Heart left ventricle (tissue), 16 donors: ENCODE measurements at regions not wholly inside any gene's neighbourhood (a gene's known extent, or its start where the extent isn't known, plus 50 kb on each side); places are given as distances from the start of the nearest gene placed in this dataset.

Experiments
- ATAC-seq, 4 donors: fragments of 200-7000 bp; cut with Tn5 transposase; one replicate each; pipeline ENCODE4 v1.9.1; 2020 to 2022; ENCODE audit warnings: moderate library complexity in 4 of 4, mild to moderate bottlenecking in 3 of 4, moderate number of reproducible peaks in 1 of 4
- DNase-seq, 5 donors: peaks; one replicate each; pipeline ENCODE4 v3.0.0-alpha.2; 2020
- H3K27ac ChIP-seq, 12 donors: fragments of 200-600 bp; sonication (generic) in 4 of 12; one replicate each; pipeline versions ENCODE4 v1.5.0 to v1.8.0; 2016 to 2022; ENCODE audit warnings: mild to moderate bottlenecking in 2 of 12
- H3K27me3 ChIP-seq, 9 donors: fragments of 200-600 bp; sonication (generic) in 2 of 9; one replicate each; pipeline versions ENCODE4 v1.5.1 to v1.8.0; 2016 to 2022; ENCODE audit warnings: mild to moderate bottlenecking in 3 of 9
- H3K36me3 ChIP-seq, 9 donors: fragments of 200-600 bp; sonication (generic) in 2 of 9; one replicate each; pipeline versions ENCODE4 v1.5.0 to v1.8.0; 2018 to 2022; ENCODE audit warnings: mild to moderate bottlenecking in 2 of 9
- H3K4me1 ChIP-seq, 12 donors: fragments of 200-600 bp; sonication (generic) in 4 of 12; one replicate each; pipeline versions ENCODE4 v1.5.0 to v1.8.0; 2016 to 2022; ENCODE audit warnings: mild to moderate bottlenecking in 3 of 12
- H3K4me3 ChIP-seq, 12 donors: fragments of 200-600 bp; sonication (generic) in 4 of 12; one replicate each; pipeline versions ENCODE4 v1.5.0 to v1.8.0; 2017 to 2022; ENCODE audit warnings: mild to moderate bottlenecking in 9 of 12, moderate library complexity in 4 of 12
- H3K9me3 ChIP-seq, 12 donors: fragments of 200-600 bp; sonication (generic) in 4 of 12; one replicate each; pipeline versions ENCODE4 v1.5.0 to v1.8.0; 2016 to 2022; ENCODE audit warnings: mild to moderate bottlenecking in 1 of 12
- CTCF ChIP-seq, 12 donors: fragments of 200-600 bp; sonication (generic) in 4 of 12; IDR thresholded peaks; one replicate each; pipeline versions ENCODE4 v1.5.0 to v1.8.0; 2018 to 2022; ENCODE audit warnings: antibody characterized with exemption in 12 of 12, mild to moderate bottlenecking in 5 of 12
- POLR2A ChIP-seq, 2 donors: fragments of 450-650 bp; IDR thresholded peaks; one replicate each; pipeline ENCODE4 v1.6.1; 2017; ENCODE audit warnings: antibody characterized with exemption in 2 of 2, mild to moderate bottlenecking in 2 of 2, moderate library complexity in 2 of 2
- WGBS, 4 donors: extraction: QIAGEN DNeasy Blood & Tissue Kit in 2 of 4; methylation state at CpG; one replicate each; pipeline versions ENCODE4 v1.1.5 to v1.1.7; 2013 to 2018; 5-methylcytosine and 5-hydroxymethylcytosine counted together
- intact Hi-C, 10 donors: fragments of 100-400 bp; cut with DNase I; formaldehyde crosslinking; loops; one replicate each; pipeline versions ENCODE4 v1.11.1 to v1.14.2; 2022
- donor health status: ischemic (EF 13 %, LVEDD 7.1; RV severe dilation, severe dysfunction).
- donor health status: healthy with polysubstance abuse.
- donor health status: DM: no; HTN: yes; CAD: no.
- donor health status: DM: no; HTN: no; CAD: no.
- donor health status: ischemic (EF 25% LVEDD 6.9; RV normal size, moderate dysfunction).
- donor health status: ischemic (EF 25% LVEDD 5.7; RV mildly dilated, moderate dysfunction).
- donor health status: healthy.
- donor health status: DM: yes; HTN: yes; CAD: no.
- donor health status: ischemic (EF 35%, LVEDD 5.7; RV mildly dilated, moderate dysfunction).
- donor health status: nonischemic (EF 11% LVEDD 7.7; RV severe dilation, severe dysfunction).
- donor health status: DM: yes; HTN: yes; CAD: no.
- donor health status: PGD.
- donor health status: ischemic (EF 29% LVEDD 5.4; RV normal size, mild dysfunction).
- donor health status: nonischemic (EF 23%, LVEDD 6.1; RV moderate dilation, normal function).

DNA sequence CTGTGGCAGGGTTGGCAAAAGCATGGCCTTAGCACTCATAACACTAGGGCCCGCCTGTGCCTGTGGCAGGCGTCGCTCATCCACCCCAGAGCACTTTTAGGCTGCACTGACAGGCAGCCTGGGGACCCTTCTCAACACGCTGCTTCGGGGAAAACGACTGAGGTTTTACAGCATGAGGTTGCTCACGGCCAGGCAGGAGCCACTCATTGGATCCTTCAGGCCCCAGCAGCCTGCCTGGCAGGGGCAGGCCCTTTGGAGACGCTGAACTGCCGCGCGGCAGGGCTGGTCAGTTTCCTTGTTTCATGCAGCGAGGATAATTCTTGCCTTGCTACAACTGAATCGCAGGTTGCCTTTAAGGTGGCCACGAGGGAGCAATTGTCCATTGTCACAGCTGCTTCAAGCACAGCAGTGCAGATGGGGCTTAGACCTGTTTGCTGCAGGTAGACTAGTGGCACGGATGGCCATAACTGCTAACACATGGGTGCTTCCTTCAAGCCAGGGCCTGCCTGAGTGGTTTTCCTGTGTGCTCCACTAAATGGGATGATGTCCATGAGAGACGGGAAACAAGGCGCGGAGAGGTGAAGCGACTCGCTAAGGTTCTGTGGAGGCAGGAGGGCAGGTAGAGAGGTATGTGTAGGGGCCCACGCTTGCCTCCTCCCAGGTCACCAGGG is 49.9 kb upstream of the HS6ST1 start:
- ATAC-seq = no peak
- intact Hi-C loops = no loop called here
- H3K36me3 ChIP-seq = no peaks in the 10 kb centered on the region
- H3K4me3 ChIP-seq = no peak overlapping the region
- no peaks in the 10 kb centered on the region for H3K27me3 ChIP-seq
- peak in 1 of 5 donors; percentile 23 for DNase-seq
- H3K27ac ChIP-seq = no peak overlapping the region
- no peaks in the 10 kb centered on the region for H3K9me3 ChIP-seq
- peaks cover 0 to 5% (median 0%) of the 10 kb centered on the region in 12 donors for H3K4me1 ChIP-seq
- 94 to 95% (median 94%) methylated on average over 20 to 21 of the region's 21 CpGs for WGBS, 4 donors
- no peak for TF ChIP-seq POLR2A (IDR thresholded peaks at IDR 0.05)
- no peak for TF ChIP-seq CTCF (IDR thresholded peaks at IDR 0.05)

DNA sequence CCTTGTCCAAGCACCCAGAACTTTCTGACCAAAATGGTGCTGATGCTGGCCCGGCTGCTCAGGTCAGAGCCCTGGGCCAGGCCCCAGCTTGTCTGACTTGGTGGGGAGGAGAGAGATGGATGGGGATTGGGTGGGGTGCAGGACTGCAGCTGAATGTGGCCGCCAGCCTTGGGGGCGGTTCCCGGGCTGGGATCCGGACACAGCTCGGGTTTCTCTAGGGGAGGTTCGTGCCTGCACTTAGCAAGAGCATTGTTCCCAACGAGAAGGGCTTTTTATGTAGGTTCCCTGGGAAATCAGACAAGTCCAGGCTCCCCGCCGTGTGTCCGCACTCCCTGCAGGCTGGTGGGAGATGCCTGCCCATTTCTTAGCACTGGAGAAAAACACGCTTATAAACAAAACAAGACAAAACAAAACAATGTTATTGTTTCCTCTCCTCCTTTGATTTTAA is 50.5 kb upstream of the HS6ST1 start:
- WGBS, 4 donors = 61 to 71% (median 68%) methylated on average over 11 to 12 of the region's 12 CpGs
- Histone ChIP-seq H3K4me3 (no peak overlapping the region), H3K27me3 (no peaks in the 10 kb centered on the region), H3K27ac (no peak overlapping the region), H3K9me3 (no peaks in the 10 kb centered on the region), H3K36me3 (no peaks in the 10 kb centered on the region), H3K4me1 (peaks cover 0 to 5% (median 0%) of the 10 kb centered on the region in 12 donors)
- peak in 1 of 5 donors; percentile 59 for DNase-seq
- TF ChIP-seq CTCF (IDR thresholded peaks at IDR 0.05) (no peak), POLR2A (IDR thresholded peaks at IDR 0.05) (no peak)
- peak in 3 of 4 donors; percentile 15 to 30 (median 29) for ATAC-seq
- intact Hi-C loops = no loop called here

GRCh38 chr2:128369602-128370467 is 51.2 kb upstream of the HS6ST1 start:
- intact Hi-C loops = no loop called here
- no peaks in the 10 kb centered on the region for H3K36me3 ChIP-seq
- DNase-seq = peak in 1 of 5 donors; percentile 18
- no peak overlapping the region for H3K27ac ChIP-seq
- no peaks in the 10 kb centered on the region for H3K27me3 ChIP-seq
- no peaks in the 10 kb centered on the region for H3K9me3 ChIP-seq
- peaks cover 0 to 5% (median 0%) of the 10 kb centered on the region in 12 donors for H3K4me1 ChIP-seq
- no peak overlapping the region for H3K4me3 ChIP-seq
- 73 to 83% (median 81%) methylated on average over 14 to 17 of the region's 17 CpGs for WGBS, 4 donors
- no peak for TF ChIP-seq CTCF (IDR thresholded peaks at IDR 0.05)
- no peak for TF ChIP-seq POLR2A (IDR thresholded peaks at IDR 0.05)
- ATAC-seq = no peak
